B cell (primary cell): ENCODE measurements at regions not wholly inside any gene's neighbourhood (a gene's known extent, or its start where the extent isn't known, plus 50 kb on each side); places are given as distances from the start of the nearest gene placed in this dataset.
"Not testable (repeated sequence)": the region's sequence is repeated elsewhere in the genome, so short reads cannot be mapped to it uniquely, and the experiment has no call there.

ENCODE experiments used
- ATAC-seq: fragments of 200-7000 bp; cut with Tn5 transposase; one replicate; pipeline ENCODE4 v1.10.0; 2021; ENCODE audit warnings: low read depth, mild to moderate bottlenecking, moderate number of reproducible peaks, moderate library complexity
- CTCF ChIA-PET: fragments of 350-600 bp; sonication (Branson Sonifier 250); formaldehyde crosslinking; loops from one replicate; lab custom pipeline; 2021; ENCODE audit warnings: antibody characterized with exemption, inconsistent platforms; lab: Charles Lee
- POLR2A ChIA-PET: fragments of 350-600 bp; sonication (Branson Sonifier 250); formaldehyde crosslinking; loops from one replicate; lab custom pipeline; 2021; ENCODE audit warnings: antibody characterized with exemption; lab: Charles Lee
- DNase-seq: peaks from one replicate; pipeline ENCODE4 v3.0.0; 2013
- H2AFZ ChIP-seq: 2 replicates; pipeline ENCODE4 v1.6.1; 2012; ENCODE audit warnings: mild to moderate bottlenecking, low read depth, low read length; ENCODE audit not compliant: insufficient read depth, poor library complexity, severe bottlenecking
- H3K27ac ChIP-seq, 2 donors: 1 replicate in 1 of 2; 2 replicates in 1 of 2; pipeline ENCODE4 v1.5.1; 2012 to 2013; ENCODE audit warnings: low read length in 2 of 2, mild to moderate bottlenecking in 2 of 2, moderate library complexity in 1 of 2
- H3K27me3 ChIP-seq, 4 experiments: fragments of 200-600 bp in 1 of 4; sonication (generic) in 1 of 4; replicated peaks in 1 of 4; 1 replicate in 2 of 4; 2 replicates in 2 of 4; pipeline versions ENCODE4 v1.6.1 to v1.7.0; 2013 to 2016; ENCODE audit warnings: low read length in 3 of 4, mild to moderate bottlenecking in 2 of 4, mixed read lengths in 1 of 4, moderate library complexity in 1 of 4; ENCODE audit not compliant: insufficient read depth in 4 of 4, control insufficient read depth in 3 of 4; ENCODE audit errors: control extremely low read depth in 1 of 4
- H3K36me3 ChIP-seq, 2 experiments: replicated peaks in 1 of 2; 1 replicate in 1 of 2; 2 replicates in 1 of 2; pipeline versions ENCODE4 v1.6.1 to v1.7.1; 2013; ENCODE audit warnings: low read length in 1 of 2; ENCODE audit not compliant: insufficient read depth in 2 of 2, control insufficient read depth in 1 of 2; ENCODE audit errors: control extremely low read depth in 1 of 2, extremely low read depth in 1 of 2
- H3K4me1 ChIP-seq, 2 donors: fragments of 200-600 bp in 1 of 2; sonication (generic) in 1 of 2; 1 replicate in 1 of 2; 2 replicates in 1 of 2; pipeline versions ENCODE4 v1.5.1 to v1.6.1; 2013 to 2017; ENCODE audit warnings: low read length in 2 of 2; ENCODE audit not compliant: control insufficient read depth in 2 of 2, insufficient read depth in 2 of 2
- H3K4me2 ChIP-seq: replicated peaks from 2 replicates; pipeline ENCODE3; 2012; ENCODE audit warnings: mild to moderate bottlenecking, low read depth, low read length; ENCODE audit not compliant: poor library complexity, severe bottlenecking
- H3K4me3 ChIP-seq, 5 experiments: fragments of 200-600 bp in 1 of 5; sonication (generic) in 1 of 5; 1 replicate in 3 of 5; 2 replicates in 2 of 5; pipeline versions ENCODE4 v1.5.1 to v1.7.0; 2011 to 2016; ENCODE audit warnings: low read length in 4 of 5, mild to moderate bottlenecking in 4 of 5, low read depth in 2 of 5, control low read depth in 1 of 5, moderate library complexity in 1 of 5; ENCODE audit not compliant: insufficient read depth in 1 of 5; ENCODE audit errors: control extremely low read depth in 1 of 5, extremely low read depth in 1 of 5
- H3K79me2 ChIP-seq: fragments of 200-600 bp; sonication (generic); one replicate; pipeline ENCODE4 v1.6.0; 2016; ENCODE audit warnings: low read length; ENCODE audit not compliant: control insufficient read depth, insufficient read depth
- H3K9ac ChIP-seq: fragments of 200-600 bp; sonication (generic); 2 replicates; pipeline ENCODE4 v1.6.1; 2017; ENCODE audit warnings: mild to moderate bottlenecking, low read length, moderate library complexity
- H3K9me3 ChIP-seq, 3 donors: one replicate each; pipeline versions ENCODE4 v1.6.1 to v1.7.1; 2013; ENCODE audit warnings: low read length in 2 of 3; ENCODE audit not compliant: control insufficient read depth in 2 of 3, insufficient read depth in 1 of 3; ENCODE audit errors: control extremely low read depth in 1 of 3
- H4K20me1 ChIP-seq: 2 replicates; pipeline ENCODE4 v1.6.0; 2012; ENCODE audit warnings: mild to moderate bottlenecking, low read length; ENCODE audit not compliant: insufficient read depth, control insufficient read depth, poor library complexity, severe bottlenecking
- H3K27ac Mint-ChIP-seq: one replicate; pipeline ENCODE4 v1.8.0; 2021; ENCODE audit warnings: mixed read lengths
- H3K27me3 Mint-ChIP-seq: one replicate; pipeline ENCODE4 v1.8.0; 2021; ENCODE audit warnings: mixed read lengths
- H3K4me1 Mint-ChIP-seq: one replicate; pipeline ENCODE4 v1.8.0; 2021; ENCODE audit warnings: mixed read lengths
- H3K4me3 Mint-ChIP-seq: one replicate; pipeline ENCODE4 v1.8.0; 2021; ENCODE audit warnings: mixed read lengths
- H3K9me3 Mint-ChIP-seq: one replicate; pipeline ENCODE4 v1.8.0; 2022; ENCODE audit warnings: mixed read lengths; ENCODE audit not compliant: insufficient read depth
- WGBS: methylation state at CpG from one replicate; pipeline ENCODE4 v1.1.5; 2013; ENCODE audit warnings: missing lambda C conversion rate; ENCODE audit not compliant: insufficient coverage; 5-methylcytosine and 5-hydroxymethylcytosine counted together
- intact Hi-C: fragments of 100-400 bp; cut with micrococcal nuclease; formaldehyde crosslinking; loops from one replicate; pipeline ENCODE4 v1.10.0; 2022

DNA sequence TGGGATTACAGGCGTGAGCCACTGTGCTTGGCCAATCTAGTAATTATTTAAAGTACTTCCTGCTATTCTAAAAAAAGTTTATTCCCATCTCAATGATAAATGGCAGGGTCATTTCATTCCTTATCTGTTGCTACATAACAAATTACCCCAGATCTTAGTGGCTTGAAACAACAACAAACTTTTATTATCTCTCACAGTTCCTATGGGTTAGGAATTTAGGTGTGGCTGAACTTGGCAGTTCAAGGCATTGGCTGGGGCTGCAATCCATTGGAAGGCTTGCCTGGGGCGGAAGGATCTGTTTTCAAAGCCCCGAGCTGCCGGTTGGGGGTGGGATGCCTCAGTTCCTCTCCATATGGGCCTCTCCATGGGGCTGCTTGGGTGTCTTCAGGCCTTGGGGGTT lies 133.7 kb downstream of the GTF2IRD2B start:
- H3K27ac Mint-ChIP-seq, intact Hi-C loops, H3K27me3 ChIP-seq, H3K36me3 ChIP-seq, H3K4me1 ChIP-seq, H3K9ac ChIP-seq, H3K4me3 Mint-ChIP-seq, CTCF ChIA-PET, POLR2A ChIA-PET, H2AFZ ChIP-seq, ATAC-seq, H3K4me2 ChIP-seq, H3K9me3 ChIP-seq, H3K27ac ChIP-seq, H4K20me1 ChIP-seq, H3K27me3 Mint-ChIP-seq, H3K4me3 ChIP-seq, H3K79me2 ChIP-seq, H3K4me1 Mint-ChIP-seq, DNase-seq, H3K9me3 Mint-ChIP-seq: not testable (repeated sequence)
- no CpG with 5 or more reads among the region's 4 CpGs for WGBS

GRCh38 chr7:75229558-75229957 lies 137.2 kb downstream of the GTF2IRD2B start:
- H3K27ac ChIP-seq, H3K36me3 ChIP-seq, H3K4me1 ChIP-seq, H3K27me3 ChIP-seq, CTCF ChIA-PET, H3K4me1 Mint-ChIP-seq, DNase-seq, POLR2A ChIA-PET, H3K4me2 ChIP-seq, H3K9ac ChIP-seq, H4K20me1 ChIP-seq, H3K27ac Mint-ChIP-seq, H3K79me2 ChIP-seq, H2AFZ ChIP-seq, H3K9me3 Mint-ChIP-seq, ATAC-seq, H3K4me3 ChIP-seq, H3K9me3 ChIP-seq, H3K4me3 Mint-ChIP-seq, H3K27me3 Mint-ChIP-seq, intact Hi-C loops: not testable (repeated sequence)
- no CpG with 5 or more reads among the region's 7 CpGs for WGBS

DNA sequence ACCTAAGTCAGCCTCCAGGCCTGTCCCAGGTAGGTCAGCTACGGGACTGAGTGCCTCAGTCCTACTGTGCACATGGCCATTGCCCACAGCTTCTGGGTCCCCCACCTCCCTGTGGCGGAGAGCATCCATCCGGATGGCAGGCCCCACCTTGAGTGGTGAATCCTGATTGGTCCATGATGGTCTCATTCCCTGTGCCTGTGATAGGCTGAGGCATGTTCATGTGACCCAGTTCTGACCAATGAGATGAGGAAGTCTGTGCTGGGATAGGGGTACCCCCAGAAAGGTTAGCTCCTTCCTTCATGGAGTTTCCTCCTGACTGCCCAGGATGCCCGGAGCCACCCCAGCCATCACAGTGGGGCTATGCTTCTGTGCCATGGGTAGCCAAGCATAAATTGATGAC lies 138.2 kb downstream of the GTF2IRD2B start:
- WGBS: no CpG with 5 or more reads among the region's 4 CpGs
- H4K20me1 ChIP-seq, H3K27me3 Mint-ChIP-seq, H3K27ac Mint-ChIP-seq, H3K4me3 Mint-ChIP-seq, intact Hi-C loops, ATAC-seq, H2AFZ ChIP-seq, DNase-seq, H3K79me2 ChIP-seq, H3K4me1 ChIP-seq, H3K9ac ChIP-seq, H3K9me3 ChIP-seq, POLR2A ChIA-PET, H3K27ac ChIP-seq, H3K27me3 ChIP-seq, CTCF ChIA-PET, H3K36me3 ChIP-seq, H3K4me1 Mint-ChIP-seq, H3K9me3 Mint-ChIP-seq, H3K4me2 ChIP-seq, H3K4me3 ChIP-seq: not testable (repeated sequence)

- H3K9me3 ChIP-seq, ATAC-seq, POLR2A ChIA-PET, H3K4me3 Mint-ChIP-seq, H3K36me3 ChIP-seq, H3K4me2 ChIP-seq, H3K4me1 Mint-ChIP-seq, H3K9me3 Mint-ChIP-seq, H3K4me1 ChIP-seq, H3K27ac ChIP-seq, H3K27me3 ChIP-seq, intact Hi-C loops, H3K27ac Mint-ChIP-seq, H3K9ac ChIP-seq, H3K4me3 ChIP-seq, H3K79me2 ChIP-seq, CTCF ChIA-PET, H2AFZ ChIP-seq, H4K20me1 ChIP-seq, H3K27me3 Mint-ChIP-seq, DNase-seq: not testable (repeated sequence)
- no CpG with 5 or more reads among the region's 13 CpGs for WGBS
Observed at GRCh38 chr7:75235092-75235826, 142.9 kb downstream of the GTF2IRD2B start.
